GM21786 (cell line): ENCODE measurements at regions not wholly inside any gene's neighbourhood (a gene's known extent, or its start where the extent isn't known, plus 50 kb on each side); places are given as distances from the start of the nearest gene placed in this dataset.
"Not testable (repeated sequence)": the region's sequence is repeated elsewhere in the genome, so short reads cannot be mapped to it uniquely, and the experiment has no call there.

Experiments used
- ATAC-seq: cut with Tn5 transposase; IDR thresholded peaks from one replicate; pipeline ENCODE4 v1.9.1; 2021; ENCODE audit not compliant: unreplicated experiment

DNA sequence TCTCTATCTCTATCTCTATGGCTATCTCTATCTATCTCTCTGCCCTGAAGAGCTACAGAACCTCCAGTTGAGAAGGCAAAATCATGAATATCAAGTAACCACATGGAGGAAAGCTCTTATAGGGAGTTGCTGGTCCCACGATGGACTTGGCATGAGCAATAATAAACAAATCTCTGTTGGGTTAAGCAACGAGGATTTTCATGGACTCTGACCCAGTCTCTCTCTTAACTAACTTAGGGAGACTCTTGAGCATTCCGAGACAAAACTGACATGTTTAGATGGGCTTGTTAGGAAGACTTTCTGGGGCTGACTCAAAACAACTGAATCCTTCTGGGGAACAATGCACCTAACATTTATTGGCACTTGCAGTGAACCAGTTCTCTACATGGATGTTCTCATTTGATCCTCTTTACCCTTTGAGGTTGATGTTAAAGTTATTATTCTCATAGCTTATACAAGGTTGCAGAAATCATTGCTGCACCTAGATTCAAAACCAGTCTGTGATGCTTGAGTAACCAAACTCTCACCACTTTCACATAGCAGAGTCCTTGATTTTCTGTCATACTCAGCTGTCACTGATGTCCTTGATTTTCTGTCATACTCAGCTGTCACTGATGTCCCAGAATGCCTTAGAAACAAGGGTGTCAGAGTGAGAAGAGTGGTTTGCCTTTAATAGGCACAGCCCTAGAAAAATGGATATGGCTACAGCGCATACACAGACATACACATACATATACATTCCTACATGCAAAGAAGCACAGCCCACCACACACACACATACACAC is 354.6 kb upstream of the MAF start:
- ATAC-seq = no peak

DNA sequence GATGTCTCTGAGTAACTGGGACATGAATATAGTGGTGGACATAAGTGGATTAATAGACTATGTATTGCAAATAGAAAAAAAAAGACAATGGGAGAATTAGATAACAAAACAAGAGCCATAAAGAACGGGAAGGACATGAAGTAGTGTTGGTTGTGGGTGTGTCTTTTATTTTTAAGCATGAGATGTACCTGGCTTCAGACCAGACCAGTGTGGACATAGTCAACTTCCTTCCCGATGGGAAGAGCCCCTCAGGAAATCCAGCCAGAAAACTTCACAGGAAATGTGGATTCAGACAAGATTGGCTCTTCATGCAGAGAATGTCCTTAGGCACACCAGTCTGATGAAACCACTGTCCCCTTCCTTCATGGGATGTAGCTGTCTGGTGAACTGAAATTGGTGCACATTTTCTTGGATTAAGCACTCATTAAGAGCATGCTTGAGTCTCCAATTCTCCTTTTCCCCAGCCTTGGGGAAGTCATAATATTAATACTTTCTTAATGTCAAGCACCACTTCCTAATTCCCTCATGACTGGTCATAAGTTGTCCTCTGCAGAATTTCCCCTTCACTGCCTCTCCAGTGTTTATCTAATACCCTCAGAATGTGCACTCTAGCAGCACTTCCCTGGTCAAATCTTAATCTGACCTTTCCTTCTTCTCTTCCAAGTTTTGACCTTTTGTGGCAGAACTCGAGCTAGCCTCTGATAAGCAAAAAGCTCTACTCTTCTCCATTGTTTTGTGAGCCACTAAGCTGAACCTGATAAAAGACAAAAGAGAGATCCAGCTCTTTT is 350.6 kb upstream of the MAF start:
- no peak for ATAC-seq

DNA sequence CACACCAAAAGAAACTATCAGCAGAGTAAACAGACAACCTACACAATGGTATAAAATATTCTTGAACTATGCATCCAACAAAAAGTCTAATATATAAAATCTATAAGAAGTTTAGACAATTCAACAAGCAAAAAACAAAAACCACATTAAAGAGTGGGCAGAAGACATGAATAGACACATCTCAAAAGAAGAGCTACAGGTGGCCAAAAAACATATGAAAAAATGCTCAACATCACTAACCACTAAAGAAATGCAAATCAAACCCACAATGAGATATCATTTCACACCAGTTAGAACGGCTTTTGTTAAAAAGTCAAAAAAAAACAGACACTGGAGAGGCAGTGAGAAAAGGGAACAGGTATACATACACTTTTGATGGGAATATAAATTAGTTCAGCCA is 348.9 kb upstream of the MAF start:
- no peak for ATAC-seq

DNA sequence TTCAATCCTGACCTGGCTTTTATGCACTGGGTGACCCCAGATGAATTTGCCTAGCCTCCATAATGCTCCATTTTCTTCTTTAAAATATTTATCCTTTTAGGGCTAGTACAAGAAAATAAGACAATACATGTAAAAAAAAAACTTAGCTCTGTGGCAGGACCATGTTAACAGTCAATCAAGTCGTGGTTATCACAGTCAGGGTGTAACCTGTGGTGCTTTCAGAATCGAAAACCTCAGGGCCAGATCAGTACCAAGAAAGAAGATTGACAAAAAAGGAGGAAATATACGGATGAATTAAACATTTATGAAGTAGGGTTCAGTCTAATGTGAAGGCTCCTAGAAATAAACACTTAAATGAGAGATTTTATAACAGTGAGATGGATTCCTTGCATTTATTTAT is 347.2 kb upstream of the MAF start:
- no peak for ATAC-seq

DNA sequence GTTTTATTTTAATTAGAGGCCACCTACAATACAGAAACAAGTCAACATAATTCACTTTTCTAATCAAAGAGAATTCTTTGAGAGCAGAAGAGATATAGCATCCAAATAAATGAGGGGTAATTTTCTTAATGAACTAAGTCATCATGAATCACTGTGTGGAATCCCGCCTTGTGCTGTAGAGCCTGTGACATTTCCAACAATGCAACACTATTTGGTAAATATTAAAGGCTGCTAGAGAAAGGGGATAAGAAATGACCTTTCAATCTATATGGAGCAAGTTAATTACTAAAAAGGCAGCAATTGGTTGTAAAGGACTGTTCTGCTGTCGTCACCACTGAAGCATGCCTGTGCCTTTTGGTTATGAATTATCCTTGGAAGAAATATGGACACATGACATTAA is 345.7 kb upstream of the MAF start:
- ATAC-seq = no peak

DNA sequence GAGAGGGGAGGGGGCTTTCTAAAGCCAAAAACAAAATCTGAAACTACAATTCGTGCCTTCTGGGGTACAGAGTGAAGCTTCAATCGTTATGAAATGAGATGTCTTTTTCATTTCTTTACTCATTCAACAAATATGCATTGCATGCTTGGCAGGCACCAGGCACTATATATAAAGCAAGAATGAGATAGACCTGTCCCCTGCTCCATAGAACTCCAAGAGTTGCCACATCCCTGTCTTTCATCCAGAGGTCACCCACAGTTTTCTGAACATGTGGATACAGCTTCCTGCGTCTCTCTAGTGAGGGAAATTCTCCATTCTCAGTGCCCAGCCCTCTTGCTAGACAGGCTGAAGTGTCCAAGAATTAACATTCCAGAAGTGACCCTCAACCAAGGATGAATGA is 343.2 kb upstream of the MAF start:
- no peak for ATAC-seq

DNA sequence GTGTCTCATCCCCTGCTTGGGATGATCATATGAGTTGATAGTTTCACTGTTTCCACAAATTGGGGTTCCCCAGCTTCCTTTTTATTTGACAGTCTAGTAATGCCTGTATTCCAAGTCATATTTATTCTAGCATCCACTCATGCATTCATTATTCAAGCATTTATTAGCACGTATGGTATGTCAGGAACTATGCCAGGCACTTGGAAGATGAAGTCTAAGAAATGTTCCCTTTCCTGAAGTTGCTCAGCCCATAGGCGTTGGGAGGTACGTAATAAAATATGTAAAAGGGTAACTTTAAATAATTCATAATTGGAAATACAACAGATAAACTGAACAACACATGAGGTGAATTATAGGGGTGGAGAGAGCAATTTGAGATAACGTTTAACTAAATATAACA is 338.0 kb upstream of the MAF start:
- ATAC-seq = no peak

DNA sequence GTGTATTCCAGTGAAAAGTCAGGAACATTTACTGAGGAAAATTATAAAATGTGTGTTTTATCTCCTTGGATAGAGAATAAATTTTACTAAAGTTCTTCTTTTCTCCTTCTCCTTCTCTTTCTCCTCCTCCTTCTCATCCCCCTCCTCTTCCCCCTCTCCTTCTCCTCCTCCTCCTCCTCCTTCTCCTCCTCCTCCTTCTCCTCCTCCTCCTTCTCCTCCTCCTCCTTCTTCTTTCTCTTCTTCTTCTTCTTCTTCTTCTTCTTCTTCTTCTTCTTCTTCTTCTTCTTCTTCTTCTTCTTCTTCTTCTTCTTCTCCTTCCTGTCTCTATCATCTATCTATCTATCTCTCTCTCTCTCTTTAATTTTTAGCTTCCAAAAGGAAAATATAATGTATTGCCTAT is 337.1 kb upstream of the MAF start:
- ATAC-seq = not testable (repeated sequence)

DNA sequence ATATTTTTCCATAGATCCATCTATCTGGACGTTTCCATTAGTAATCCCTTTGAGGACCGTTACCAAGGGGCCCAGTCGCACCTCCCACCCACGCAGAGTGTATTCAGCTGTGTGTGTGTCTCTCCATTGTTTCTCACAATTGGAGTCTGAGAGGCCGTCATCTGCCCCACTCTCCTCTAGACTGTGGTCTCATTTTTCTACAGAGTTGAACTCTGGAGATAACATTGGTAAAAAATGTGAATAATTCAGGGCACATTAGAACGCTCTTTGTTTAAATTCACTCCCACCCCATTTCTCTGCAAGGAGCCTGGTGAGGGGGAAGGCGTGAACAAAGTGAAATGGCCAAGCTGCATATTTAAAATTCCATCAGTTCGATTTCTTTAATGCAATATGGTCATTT is 333.1 kb upstream of the MAF start:
- ATAC-seq = no peak

DNA sequence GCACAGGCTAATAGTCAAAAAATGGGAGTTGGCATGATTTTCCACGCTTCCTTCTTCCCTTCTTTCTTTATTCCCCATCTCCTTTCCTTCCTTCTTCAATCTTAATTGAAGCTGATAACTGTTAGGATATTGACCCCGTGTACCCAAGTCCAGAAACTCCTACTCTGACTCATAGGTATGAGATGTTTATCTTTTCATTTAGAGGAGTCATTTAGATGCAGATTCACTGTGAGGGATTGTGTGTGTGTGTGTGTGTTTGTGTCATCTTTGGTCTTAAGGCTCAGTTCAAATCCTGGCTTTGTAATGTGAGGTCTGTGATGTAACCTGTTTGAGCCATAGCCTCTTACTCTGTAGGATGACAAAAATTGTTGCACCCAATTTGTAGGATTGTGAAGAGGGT is 332.0 kb upstream of the MAF start:
- ATAC-seq = no peak

DNA sequence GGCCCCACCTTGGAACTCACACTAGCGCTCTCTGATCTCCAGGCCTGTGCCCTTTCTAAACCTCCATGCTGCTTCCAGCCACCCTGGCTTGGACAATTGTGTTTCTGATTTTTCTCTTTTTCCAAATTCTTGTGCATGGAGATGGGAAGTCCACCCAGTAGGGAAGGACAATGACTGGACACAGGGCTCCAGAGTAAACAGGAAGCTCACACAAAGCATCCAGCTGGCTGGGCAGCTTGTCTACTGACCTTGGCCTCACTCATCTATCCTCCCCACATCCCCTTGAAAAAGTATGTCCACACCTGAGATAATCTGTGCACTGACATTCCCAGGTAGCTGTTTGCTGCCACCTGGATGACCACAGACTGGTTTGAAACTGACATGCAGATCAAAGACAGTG is 331.2 kb upstream of the MAF start:
- no peak for ATAC-seq

DNA sequence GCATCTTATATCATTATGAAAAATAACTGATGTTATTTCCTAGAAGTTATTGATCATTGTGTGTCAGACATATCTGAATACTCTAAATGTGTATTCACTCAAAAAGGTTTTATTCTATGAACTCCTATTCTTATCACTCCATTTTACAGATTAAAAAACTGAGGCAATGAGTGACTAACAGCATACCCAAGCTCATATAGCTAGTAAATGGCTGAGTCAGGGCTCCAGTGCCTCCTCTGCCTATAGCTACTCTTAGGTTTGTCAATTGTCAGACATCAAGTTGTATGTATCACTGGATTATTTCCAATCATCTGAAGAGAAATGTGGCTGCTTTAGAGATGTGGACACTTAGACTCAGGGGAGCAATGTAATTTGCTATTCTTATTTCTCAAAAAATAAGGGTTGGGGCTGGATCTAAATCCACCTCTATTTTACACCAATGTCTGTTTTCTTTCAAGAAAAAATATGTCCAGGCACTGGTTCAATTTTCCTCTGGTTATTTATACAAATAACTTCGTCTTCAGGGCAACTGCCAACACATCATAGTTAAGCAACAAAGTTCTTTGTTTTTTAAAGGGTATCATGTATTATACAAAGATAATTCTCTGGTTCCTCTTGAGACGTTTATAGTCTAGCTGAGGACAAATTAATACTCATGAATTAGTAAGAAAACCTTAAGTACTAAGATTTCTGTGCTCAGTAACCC is 328.9 kb upstream of the MAF start:
- no peak for ATAC-seq

DNA sequence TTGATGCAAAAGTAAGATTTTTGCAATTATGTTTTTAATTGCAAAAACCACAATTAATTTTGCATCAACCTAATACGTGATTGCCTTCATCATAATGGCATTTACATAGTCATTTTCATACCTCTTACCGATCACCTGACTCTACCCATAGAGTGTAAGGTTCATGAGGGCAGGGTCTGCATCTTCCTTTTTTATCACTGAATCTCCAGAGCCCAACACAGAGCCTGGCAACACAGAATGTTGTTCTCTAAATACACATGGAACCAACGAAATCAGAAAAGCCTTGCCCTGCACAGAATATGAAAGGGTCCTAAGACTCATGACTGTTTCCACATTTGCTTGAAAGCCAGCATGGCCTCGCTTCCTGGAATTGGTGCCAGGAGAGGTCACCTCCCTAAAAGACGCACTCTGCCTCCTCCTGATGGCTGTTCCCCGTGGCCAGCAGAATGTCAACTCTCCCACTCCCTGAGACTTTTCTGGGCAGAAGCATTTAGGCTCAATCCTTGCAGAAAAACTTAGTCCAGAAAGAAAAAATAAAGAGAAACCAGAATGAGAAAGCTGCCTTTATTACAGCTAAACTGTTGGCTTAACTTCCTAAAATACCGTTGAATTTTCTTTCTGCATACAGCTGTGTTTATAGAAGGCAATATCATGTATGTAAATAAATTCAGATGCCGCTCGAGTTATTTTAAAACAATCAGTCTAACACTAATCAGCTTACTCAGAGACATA is 327.8 kb upstream of the MAF start:
- ATAC-seq = no peak

DNA sequence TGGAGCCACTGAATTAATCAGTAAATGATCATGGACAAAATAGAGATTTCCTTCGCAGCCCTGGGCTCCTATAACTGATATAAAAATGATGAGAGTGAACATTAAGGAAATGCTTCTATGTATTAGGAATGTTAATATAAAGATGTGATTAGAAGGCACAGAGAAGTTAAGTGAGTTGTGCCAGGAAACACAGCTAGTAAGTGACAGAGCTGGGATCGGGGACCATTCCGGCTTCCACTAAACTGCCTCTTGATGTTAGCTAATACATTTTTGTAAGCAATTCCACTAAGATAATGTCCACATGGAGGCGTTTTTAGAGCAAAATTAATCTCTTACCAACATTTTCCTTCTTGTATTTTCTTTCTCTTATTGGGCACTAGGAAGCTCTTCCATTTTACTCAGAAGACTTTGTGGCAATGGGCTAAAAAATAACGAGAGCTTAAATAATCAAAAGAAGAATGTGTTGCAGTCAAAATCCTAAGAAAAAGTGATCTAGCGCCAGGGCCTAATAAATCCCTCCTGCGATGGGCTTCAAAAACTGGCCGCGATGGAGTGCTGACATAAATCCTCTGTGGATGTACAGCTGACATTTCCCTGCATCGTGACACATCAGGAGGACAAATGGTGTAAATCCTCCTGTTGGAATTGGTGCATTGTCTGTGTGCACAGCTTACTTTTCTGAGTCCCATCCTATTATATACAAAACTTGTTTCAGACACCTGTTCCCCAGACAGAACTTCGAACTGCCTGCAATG is 326.1 kb upstream of the MAF start:
- ATAC-seq = no peak

DNA sequence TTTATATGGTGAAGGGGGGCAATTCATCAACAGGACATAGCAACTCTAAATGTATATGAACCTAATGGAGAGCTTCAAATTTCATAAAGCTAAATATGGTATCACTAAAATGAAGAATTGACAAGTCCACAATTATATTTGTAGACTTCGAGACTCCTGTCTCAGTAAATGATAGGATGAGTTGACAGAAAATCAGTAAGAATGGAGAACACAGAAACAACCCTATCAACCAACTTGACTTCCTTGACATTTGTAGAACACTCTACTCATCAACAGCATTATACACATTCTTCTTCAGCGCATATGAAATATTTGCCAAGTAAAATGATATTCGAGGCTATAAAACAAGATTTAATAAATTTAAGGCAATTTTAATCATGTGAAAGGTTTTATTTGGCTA is 322.9 kb upstream of the MAF start:
- ATAC-seq = no peak

DNA sequence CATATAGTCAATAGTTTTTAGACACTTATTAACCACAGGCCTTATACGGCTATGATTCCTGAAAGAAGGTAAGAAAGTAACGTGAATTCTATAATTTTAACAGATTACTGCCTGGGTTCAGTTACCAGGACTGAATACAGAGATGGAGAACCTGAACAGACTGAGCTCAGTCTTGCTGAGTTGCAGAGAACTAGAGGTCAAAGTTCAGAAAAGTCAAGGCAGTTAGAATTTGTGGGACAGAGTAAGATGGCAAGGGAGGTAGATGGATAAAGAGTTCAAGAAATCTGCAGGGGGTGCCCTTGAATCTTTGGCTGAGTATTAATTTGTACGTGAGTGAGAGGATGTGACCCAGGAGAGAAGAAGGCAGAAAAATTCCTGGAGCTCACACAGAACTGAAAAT is 320.1 kb upstream of the MAF start:
- no peak for ATAC-seq

DNA sequence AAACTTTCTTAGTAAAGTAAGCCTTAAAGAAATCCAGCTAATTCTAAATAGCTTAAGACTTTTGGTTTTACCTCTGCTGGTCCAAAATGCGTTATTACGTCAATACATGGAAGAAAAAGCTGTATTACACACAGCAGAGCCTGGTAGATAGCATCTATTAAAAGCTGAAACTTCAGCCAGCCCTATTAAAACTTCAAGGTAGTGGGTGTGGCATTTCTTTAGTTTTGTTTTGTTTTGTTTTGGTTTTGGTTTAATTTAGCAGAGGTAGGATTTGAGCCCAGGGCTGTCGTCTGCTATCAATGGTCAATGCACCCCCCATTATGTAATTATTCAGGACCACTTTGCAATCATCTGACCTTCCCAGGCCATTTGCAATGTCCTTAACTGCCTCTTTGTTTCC is 318.4 kb upstream of the MAF start:
- no peak for ATAC-seq

DNA sequence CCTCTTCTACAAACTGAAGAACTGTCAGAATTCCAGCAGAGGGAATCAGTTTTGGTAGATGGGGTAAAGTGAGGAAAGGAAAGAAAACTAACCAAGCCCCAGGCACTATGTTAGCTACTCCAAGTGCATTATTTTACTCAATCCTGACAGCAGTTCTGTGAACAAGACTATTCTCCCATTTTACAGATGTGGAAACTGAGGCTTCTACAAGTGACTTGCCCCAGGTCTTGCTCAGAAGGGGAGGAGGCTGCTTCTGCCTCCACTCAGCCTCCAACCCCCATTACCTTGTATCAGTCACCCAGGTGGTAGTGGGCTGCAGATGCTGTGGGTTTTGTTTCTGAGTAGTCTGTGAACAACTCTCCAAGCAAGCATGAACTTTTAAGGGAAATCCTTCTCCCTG is 315.2 kb upstream of the MAF start:
- ATAC-seq = no peak

DNA sequence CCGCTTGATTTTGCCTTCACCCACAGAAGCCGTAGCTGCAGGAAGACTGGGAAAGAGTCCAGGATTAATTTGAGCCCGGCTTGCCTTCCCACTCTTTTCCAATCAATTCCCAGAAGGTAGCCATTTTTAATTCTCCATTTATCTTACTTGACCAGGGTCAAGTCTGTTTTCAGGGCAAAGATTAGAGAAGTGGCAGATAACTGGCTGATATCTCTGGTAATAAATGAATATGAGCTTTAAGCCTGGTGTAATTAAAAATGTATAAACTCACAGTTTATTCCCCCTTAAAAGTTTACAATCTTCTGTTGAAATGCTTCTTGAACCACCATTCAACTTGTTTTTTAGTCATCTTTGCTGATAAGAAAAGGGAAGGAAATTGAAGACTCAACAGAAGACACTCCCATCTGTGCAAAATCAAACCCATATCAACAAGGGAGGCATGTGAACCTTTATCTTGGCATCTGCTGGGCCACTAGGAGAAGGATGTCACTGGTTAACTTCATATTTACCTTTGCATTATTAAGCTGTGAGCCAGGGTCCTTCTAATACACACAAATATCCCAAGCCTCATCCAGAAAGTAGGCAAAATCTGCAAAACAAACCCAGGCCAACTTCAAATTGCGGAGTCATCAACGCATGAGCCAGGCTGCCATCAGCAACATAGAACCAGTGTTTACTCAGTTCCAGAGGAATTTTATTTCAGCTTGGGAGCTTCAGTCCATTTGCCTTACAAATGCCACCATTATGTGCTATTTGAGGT is 314.6 kb upstream of the MAF start:
- ATAC-seq = no peak
